ENCODE measurements at regions not wholly inside any gene's neighbourhood (a gene's known extent, or its start where the extent isn't known, plus 50 kb on each side); places are given as distances from the start of the nearest gene placed in this dataset.

- no peak for DNase-seq (ENCODE audit: low read depth in 2 of 2)
These were observed 260.0 kb upstream of the HS6ST1 start for GRCh38 chr2:128578406-128579390.

DNA sequence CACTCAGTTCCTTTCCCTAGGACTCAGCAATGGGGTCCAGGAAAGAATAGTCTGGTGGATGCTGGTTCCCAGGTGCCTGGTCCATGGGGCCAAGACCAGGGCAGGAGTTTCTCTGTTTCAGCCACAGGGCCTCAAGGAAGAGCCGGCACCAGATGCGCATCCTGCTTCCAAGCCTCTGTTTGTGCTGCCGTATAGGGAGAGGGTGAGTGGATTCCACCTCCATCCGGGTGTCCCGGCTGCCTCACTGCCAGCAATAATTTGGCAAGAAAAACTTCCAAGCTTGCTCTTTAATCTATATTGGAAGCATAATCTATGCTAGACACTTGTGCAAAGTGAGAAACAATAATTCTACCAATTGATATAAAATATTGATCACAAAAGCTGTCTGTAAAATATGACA is 261.2 kb upstream of the HS6ST1 start:
- DNase-seq (ENCODE audit: low read depth in 2 of 2) = no peak

DNA sequence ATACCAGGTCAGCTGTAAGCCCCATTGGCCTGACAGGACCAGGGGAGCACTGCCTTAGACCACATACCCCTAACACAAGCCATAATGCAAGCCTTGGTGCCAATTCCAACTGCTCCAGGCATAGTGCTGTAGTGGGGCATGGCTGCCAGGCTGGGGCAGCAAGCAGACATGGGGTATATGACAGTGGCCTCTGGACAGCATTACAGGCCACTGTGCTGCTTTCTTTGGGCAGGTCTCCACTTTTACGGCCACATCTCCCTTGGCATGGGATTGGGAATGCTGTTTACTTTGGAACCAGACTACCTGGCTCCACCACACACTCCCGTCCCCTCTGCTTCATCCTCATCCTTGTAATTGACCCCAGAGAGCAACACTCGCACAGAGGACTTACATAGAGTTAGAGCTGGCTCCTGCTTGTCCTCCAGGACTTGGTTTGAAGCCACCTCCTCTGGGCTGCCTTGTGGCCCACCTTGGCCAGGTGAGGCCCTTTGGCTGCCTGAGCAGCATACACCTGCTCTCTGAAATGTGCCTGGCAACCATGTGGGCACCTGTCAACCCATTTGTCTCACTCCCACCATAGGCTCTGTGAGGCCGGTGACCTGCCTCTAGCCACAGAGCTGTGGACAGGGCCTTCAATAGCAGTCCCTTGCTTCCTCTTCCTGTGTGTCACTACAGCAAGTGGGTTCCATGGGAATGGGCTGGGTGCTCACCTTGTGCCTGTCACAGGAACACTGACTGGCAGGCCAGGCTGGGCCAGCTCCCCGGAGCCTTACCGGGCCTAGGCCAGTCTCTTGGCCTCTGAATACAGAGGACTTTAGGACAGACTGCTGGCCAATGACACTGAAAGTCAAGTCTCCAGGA is 262.6 kb upstream of the HS6ST1 start:
- DNase-seq (ENCODE audit: low read depth in 2 of 2) = no peak

DNA sequence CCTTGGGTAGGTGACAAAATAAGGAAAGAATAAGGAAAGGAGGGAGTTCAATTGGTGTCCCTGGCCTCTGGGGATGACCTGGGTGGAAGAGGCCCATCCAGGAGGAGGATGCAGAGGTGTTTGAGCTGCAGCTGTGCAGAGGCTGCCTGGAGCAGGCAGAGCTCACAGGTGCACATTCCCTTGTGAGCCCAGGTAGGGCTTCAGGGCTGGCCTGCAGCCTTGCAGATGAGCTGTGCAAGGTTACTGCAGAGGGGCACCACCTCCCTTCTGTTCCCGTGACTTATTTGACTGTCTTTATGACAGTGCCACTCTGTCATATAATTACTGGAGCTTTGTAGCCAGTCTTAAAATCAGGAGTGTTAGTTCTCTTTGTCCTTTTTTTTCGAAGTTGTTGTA is 263.2 kb upstream of the HS6ST1 start:
- no peak for DNase-seq (ENCODE audit: low read depth in 2 of 2)

GRCh38 chr2:128584296-128584890 is 265.7 kb upstream of the HS6ST1 start:
- no peak for DNase-seq (ENCODE audit: low read depth in 2 of 2)

DNA sequence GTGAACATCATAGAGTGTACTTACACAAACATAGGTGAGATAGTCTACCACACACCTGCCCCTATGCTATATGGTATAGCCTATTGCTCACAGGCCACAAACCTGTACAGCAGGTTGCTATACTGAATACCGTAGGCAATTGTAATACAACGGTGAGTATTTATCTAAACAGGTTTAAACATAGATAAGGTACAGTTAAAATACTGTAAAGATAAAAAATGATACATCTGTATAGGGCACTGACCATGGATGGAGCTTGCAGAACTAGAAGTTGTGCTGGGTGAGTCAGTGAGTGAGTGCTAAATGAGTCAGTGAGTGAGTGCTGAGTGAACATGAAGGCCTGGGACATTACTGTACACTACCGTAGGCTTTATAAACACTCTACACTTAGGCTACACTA is 267.0 kb upstream of the HS6ST1 start:
- no peak for DNase-seq (ENCODE audit: low read depth in 2 of 2)

- DNase-seq (ENCODE audit: low read depth in 2 of 2) = no peak
These were observed 271.0 kb upstream of the HS6ST1 start for GRCh38 chr2:128589681-128590080.

- no peak for DNase-seq (ENCODE audit: low read depth in 2 of 2)
These were observed 271.8 kb upstream of the HS6ST1 start for GRCh38 chr2:128590309-128591021.

- DNase-seq (ENCODE audit: low read depth in 2 of 2) = no peak
These were observed 272.6 kb upstream of the HS6ST1 start for GRCh38 chr2:128591022-128591860.

DNA sequence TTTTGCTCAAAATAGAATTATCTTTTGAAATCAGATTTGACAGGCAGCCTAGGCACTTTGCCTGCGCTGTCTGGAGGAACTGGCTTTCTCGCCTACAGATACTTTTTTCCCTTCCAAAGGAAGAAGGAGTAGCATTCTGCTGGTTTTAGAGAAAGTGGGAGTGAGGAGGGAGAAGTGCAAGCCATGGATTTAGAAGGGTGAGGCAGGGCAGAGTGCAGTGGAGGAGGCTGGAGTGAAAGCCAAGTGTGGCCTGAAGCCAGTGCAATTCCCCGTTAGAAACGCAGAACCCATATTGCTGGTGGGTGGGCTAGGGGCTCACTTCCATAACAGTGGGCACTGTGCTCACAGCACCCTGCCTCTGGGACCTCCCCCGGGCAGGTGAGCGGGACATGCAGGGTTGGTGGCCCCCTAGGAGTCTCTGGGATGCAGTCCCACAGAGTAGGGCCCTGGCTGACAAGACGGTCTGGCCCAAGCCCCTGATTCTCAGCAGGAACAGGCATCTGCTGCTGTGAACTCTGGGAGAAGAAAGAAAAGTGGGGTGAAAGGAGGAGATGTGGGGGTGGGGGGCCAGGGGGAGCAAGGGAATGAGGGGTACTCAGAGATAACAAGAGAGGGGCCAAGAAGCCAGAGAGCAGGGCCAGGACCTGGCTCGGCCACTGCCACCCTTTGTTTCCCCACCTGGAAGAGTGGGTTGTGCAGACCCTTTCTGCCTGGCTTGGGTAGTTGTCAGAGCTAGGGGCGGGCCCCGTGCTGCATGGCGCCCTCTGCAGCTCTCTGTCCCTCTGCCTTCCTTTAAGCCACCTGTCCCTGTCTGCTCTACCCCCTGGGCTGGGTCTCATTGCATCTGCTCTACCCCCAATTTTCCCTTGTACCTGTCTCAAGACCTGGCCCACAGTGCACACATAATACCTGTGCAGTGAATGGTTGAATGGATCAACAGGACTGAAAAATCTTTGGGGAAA is 273.5 kb upstream of the HS6ST1 start:
- DNase-seq (ENCODE audit: low read depth in 2 of 2) = no peak

DNA sequence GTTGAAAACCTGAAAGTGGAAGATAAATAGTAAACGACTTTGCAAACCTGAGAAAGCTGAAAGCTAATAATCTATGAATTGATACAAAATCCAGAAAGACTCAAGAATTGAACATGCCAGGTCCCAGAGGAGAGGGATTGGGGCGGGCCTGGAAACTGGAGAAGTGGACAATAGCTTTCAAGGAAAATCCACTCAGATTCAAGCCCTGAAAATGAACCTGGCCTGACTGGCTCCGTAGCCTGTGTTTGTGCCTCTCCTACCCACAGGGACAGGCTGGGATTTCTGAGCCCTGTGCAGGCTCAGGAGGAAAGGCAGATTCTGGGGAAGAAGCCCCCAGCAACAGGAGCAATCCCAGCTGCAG is 274.8 kb upstream of the HS6ST1 start:
- no peak for DNase-seq (ENCODE audit: low read depth in 2 of 2)

- DNase-seq (ENCODE audit: low read depth in 2 of 2) = no peak
These were observed 275.4 kb upstream of the HS6ST1 start for GRCh38 chr2:128593879-128594650.

DNA sequence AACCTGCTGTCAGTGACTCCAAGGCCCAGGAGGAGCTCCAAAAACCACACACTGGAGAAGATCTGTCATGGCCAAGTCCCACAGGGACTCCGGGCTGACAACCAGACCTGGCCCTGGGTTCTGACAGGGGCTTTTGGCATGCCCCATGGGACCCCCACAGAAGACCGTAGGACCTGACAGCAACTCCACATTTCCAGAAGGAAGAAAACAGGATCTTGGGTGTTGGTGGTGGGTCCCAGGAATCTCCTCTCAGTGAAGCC is 275.9 kb upstream of the HS6ST1 start:
- DNase-seq (ENCODE audit: low read depth in 2 of 2) = no peak

- DNase-seq (ENCODE audit: low read depth in 2 of 2) = no peak
These were observed 276.4 kb upstream of the HS6ST1 start for GRCh38 chr2:128594953-128595677.

GRCh38 chr2:128595763-128596395 is 277.2 kb upstream of the HS6ST1 start:
- no peak for DNase-seq (ENCODE audit: low read depth in 2 of 2)

- no peak for DNase-seq (ENCODE audit: low read depth in 2 of 2)
These were observed 277.9 kb upstream of the HS6ST1 start for GRCh38 chr2:128596396-128597120.

GRCh38 chr2:128597121-128597762 is 278.6 kb upstream of the HS6ST1 start:
- DNase-seq (ENCODE audit: low read depth in 2 of 2) = no peak
